GM18499 (cell line): ENCODE measurements at regions not wholly inside any gene's neighbourhood (a gene's known extent, or its start where the extent isn't known, plus 50 kb on each side); places are given as distances from the start of the nearest gene placed in this dataset.

Experiments
- ATAC-seq: cut with Tn5 transposase; IDR thresholded peaks from one replicate; pipeline ENCODE4 v1.9.1; 2021; ENCODE audit warnings: moderate number of reproducible peaks; ENCODE audit not compliant: insufficient read depth, unreplicated experiment

GRCh38 chr7:23970193-23970592 is 260.2 kb downstream of the STK31 start:
- no peak for ATAC-seq

- no peak for ATAC-seq
These were observed 261.0 kb downstream of the STK31 start for GRCh38 chr7:23971031-23971430.

- no peak for ATAC-seq
These were observed 262.0 kb downstream of the STK31 start for GRCh38 chr7:23972057-23972456.

DNA sequence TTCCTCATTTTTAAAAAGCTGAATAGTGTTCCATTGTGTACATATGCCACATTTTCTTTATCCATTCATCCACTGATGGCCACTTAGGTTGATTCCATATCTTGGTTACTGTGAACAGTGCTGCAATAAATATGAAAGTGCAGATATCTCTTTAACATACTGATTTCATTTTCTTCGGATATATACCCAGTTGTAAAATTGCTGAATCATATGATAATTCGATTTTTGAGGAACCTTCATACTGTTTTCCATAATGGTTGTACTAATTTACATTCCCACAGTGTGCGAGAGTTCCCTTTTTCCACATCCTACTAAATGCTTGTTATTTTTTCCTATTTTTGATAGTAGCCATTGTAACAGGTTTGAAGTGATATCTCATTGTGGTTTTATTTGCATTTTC is 263.2 kb downstream of the STK31 start:
- ATAC-seq = no peak

DNA sequence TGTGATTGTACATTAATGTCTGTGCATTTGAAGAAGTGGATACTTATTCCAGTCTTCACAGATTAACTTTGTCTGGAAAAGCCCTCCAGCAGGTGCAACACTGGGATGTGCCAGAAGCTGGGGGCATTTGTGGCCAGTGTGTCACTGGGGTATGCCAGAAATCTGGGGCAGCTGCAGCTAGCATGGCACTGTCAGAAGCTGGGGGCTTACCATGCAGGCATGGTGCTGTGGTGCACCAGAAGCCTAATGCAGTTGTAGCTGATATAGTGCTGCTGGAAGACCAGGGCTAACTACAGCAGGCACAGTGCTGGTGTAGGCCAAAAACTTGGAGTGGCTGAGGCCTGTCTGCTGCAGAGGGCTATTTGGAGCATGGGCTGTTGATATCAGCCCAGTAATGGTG is 270.1 kb downstream of the STK31 start:
- ATAC-seq = no peak

DNA sequence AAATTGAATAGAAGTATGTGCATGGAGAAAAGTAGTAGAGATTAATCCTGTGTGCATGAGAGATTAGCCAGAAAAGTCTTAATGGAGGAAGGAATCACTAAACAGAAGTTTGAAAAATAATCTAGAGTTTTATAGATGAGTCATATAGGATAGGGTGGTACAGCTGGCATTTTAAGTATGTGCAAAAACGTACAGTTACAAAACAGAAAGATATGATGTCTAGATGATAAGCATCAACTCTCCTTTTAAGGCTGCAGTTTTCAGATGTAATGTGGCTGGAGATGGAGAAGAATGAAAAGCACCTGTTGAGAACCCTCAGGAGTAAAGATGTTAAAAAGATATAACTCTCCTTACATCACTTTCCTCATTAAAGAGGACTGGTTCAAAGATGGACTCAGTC is 271.3 kb downstream of the STK31 start:
- no peak for ATAC-seq

- ATAC-seq = no peak
These were observed 271.7 kb downstream of the STK31 start for GRCh38 chr7:23981758-23982157.

GRCh38 chr7:24005517-24005916 is 278.5 kb upstream of the NPY start:
- ATAC-seq = no peak

DNA sequence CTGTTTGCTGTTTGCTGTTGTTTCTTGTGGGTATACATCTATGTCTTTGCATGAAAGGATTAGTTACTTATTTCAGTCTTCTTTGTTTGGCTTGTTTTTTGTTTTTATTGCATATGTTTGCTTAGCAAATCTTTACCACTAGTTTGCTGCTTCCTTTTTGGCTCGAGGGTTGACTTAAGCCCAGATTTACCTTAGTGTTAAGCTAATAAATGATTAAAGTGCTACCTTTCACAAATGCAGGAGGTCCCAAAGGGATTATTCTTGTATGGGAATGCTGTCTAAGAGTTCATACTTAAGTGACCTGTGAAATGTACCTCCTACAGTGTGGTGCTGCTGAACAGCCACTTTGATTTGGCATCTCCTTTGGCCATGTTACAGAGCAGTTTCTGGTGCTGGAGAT is 273.5 kb upstream of the NPY start:
- no peak for ATAC-seq

- ATAC-seq = no peak
These were observed 266.5 kb upstream of the NPY start for GRCh38 chr7:24017519-24017918.

DNA sequence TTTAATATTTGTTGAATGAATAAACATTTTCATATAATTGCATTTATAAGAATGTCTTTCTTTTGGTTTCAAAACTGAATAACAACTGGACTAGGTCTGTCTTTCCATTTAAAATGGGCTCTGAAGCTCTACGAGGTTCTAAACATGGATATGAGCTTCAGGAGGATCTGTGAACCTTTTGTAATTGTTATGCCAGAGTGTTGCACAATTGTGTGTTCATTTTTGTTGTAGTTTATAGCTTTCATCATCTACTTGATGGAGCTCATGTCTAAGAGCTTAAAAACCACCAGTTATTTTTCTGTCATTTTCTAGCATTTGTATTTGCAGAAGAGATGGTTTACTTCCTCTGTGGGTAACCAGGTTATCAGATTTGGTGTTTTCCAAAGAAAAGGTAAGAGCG is 265.7 kb upstream of the NPY start:
- ATAC-seq = no peak

DNA sequence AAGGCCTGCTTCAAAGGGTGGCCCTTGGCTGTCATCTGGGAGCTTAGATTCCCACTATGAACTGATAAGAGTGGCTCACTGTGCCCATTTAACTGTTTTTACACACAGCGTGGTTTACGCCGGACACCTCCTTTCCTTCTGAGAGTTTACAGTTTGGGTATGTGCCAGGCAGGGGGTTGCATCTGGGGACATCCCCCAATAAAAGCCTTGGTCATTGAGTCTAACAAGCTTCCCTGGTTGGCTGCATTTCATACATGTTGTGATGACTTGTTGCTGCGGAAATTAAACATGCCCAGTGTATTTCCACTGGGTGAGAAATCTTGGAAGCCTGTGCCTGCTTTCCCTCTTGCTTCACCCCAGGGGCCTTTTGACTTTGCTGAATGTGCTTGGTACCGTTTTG is 264.1 kb upstream of the NPY start:
- no peak for ATAC-seq

GRCh38 chr7:24024276-24025068 is 259.5 kb upstream of the NPY start:
- no peak for ATAC-seq

DNA sequence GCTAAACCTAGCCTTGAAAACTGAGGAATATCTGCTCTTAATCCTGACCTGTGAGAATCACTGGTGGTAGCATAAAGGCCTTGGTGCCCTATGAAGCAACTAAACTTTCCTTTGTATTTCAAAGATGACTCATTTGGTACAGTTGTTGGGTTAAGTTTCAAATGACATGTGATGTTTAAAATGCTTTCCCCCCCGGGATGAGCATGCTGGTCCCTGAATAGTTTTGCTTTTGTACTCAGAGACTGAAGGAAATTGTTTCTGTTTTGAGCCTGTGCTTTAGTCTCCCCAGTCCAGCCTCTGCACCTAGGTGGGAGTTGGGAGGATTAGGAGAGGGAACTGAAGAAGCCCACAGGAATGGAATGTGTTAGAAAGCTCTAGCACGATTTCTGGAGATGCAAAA is 258.9 kb upstream of the NPY start:
- no peak for ATAC-seq

DNA sequence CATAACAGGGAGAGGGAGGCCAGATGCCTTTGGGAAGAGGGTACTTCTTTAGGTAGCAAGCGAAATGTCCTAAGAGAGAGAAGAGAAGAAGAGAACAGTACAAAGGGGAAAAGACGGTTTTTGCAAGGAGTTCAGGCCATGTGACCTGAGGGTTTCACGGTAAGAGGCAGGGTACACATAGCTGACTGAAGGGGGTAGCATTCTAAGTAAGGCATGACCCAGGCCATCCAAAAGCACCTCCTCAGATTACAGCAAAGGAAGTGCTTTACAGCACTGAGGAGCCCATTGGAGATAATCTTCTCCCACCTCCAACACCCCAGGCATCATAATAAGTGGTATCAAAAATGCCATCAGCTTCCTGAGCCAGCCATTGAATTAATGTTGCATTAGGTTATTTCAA is 258.2 kb upstream of the NPY start:
- ATAC-seq = no peak

DNA sequence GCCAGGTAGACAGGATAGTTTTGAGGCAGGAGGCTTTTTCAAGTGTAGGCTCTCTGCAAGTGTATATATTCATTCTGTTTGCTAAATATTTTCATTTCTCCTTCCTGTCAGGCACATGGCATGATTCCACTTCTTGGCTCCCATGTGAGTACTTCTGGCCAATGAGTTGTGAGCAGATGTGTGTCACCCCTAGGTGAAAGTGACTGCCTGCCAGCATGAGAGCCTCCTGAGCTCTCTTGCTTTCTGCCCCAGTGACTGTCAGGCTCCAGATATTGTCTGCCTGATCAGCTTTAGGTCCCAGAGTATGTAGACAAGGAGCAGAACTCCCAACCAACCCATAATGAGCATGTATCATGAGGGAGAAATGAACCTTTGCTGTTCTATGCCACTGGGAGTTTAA is 257.6 kb upstream of the NPY start:
- ATAC-seq = no peak

GRCh38 chr7:24029068-24029467 is 254.9 kb upstream of the NPY start:
- no peak for ATAC-seq

DNA sequence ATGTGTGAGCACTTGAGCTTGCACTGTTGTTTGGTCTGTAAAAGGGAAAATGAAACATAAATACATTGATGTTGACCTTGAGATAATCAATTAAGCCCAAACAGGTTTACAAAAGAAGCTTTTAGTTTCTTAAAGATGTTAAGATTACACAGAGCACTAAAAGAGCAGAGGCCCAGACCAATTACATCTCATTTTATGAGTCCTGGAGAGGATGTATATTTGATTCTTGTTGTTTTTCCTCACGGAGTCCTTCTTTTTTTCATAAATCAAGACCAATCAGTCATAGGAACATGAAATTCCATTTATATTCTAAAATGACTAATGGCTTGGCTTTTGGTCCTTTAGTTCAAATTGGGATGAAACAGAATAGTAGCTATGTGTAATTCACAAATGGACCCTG is 249.7 kb upstream of the NPY start:
- ATAC-seq = no peak

DNA sequence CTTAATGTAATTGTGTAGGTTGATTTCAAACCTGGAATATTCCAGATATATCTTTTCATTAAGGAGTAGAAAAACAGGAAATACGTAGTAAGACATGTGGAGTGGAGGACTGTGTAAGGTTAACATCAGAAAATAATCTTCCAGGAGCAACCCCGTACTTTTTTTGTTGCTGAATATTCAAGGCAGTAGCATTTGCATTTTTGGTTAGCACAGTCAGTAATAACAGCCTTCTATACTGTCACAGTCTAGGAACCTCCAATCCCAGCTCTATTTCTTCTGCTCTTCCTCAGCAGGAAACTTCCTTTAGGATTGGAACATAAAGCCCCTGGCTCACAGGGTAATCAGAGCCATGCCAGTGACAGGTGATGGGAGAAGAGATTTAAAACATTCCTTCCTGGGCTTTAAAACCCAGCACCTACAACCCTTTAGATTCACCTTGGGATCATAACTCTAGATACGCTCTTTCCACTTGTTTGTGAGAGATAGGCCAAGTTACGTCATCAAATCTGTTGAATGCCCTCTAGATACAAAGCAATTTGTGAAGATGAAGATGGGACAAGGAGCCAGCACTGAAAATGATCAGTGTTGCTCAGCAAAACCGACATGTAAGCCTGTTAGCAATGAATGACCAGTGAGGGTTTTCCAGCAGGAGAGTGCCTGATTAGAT is 248.5 kb upstream of the NPY start:
- no peak for ATAC-seq

GRCh38 chr7:24036033-24036412 is 248.0 kb upstream of the NPY start:
- no peak for ATAC-seq

- ATAC-seq = no peak
These were observed 245.0 kb upstream of the NPY start for GRCh38 chr7:24038993-24039392.

DNA sequence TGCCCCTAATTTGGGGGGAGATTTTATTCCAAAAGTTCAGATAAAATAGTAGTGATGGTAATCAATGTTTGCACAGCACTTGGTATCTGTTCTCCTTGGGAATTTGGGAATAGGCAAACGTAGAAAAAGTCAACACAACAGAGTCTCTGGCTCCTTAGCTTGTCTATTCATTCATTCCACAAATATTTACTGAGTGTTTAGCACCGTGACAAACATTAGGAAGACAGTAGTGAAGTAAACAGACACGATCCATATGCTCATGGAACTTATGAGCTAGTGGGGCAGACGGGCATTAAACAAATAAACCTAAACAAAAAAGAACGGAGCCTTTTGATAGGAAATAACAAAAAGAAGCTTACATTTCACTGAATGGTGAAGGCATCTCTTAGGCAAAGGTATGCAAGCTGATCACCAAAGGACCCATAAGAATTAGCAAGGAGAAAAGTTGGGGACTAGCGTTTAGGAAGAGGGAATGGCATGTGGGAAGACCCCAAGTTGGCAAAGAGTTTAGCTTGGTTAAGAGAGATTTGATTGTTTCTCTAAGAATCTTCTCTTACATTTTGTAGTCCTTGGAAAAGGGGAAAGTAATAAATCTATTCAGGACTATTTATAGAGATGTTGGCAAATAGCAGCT is 243.9 kb upstream of the NPY start:
- no peak for ATAC-seq
